NCI-H2196 treated with DMSO at 0.1 percent for 48 hours (cell line): ENCODE measurements at regions not wholly inside any gene's neighbourhood (a gene's known extent, or its start where the extent isn't known, plus 50 kb on each side); places are given as distances from the start of the nearest gene placed in this dataset.

ENCODE experiments used
- DNase-seq: peaks from one replicate; lab custom pipeline; 2025; ENCODE audit not compliant: unreplicated experiment; lab: John Stamatoyannopoulos, UW

DNA sequence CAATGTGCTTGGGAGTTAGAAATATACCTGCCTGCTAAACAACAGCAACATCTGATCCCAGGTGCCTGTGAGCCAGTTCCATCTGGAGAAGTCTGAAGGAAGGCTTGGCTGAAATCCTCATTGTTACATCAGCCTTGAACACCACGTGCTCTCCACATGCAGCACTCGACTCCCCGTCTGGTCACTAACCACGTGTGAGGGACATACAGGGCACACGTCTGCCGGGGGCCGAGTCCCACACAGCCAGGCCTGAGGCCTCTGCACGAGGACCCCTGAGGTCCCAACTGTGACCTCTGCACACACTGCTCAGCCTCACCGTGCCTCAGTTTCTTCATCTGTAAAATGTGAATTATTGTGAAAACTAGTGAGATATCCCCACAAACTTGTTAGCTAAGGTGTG is 236.5 kb upstream of the SALL3 start:
- DNase-seq = no peak

DNA sequence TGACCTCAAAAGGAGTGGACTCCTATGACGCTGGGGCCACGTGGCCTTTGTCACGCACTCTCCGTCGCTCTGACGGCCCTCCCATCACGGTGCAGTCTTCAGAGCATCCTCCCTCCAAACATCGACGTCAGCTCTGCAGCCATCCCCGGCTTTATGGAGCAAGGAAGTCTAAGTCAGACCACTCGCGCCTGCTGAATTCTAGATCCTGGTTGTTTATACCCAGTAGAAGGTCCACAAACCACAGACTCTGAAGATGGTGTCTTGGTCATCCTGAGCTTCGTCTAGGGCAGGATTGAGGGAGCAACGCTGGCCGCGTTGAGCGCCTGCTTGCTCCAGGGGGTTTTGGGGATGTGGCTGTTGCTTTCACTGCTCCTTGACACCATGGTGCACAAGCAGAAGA is 228.0 kb upstream of the SALL3 start:
- no peak for DNase-seq

DNA sequence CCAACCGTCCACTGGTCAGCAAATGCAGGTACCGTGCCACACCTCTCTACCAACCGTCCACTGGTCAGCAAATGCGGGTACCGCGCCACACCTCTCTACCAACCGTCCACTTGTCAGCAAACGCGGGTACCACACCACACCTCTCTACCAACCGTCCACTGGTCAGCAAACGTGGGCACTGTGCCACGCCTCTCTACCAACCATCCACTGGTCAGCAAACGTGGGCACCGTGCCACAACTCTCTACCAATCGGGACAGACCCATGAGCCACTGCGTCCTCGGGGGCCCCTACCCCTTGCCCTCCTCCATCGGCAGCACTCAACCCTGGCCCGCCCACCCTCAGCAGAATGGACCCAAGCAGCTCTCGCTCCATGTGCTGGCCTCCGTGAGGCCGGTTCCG is 226.4 kb upstream of the SALL3 start:
- no peak for DNase-seq

DNA sequence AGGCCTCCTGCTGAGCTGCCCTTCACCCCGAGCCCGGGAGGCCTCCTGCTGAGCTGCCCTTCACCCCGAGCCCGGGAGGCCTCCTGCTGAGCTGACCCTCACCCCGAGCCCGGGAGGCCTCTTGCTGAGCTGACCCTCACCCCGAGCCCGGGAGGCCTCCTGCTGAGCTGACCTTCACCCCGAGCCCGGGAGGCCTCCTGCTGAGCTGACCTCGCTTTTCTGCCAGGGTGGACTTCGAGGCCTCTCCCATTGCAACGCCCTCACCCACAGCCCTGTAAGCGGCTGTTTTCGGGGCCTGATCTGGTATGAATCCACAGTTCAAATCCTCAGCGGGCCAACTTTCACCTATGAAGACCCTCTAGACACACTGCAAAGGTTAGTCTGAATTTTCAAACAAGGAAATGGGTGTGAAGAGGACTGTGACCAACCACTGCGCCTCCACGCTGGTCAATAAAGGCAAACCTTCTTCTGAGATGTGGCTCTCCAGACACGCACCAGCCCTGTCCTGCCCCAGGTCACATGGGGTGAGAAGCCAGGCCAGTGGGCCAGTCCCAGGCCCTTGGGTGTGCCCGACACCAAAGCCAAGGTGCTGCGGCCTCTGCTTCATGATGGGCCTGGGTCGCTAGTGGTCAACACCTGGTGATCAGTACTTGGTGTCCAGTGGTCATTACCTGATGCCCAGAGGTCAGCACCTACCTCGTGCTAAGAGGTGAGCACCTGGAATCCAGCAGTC is 225.1 kb upstream of the SALL3 start:
- no peak for DNase-seq

DNA sequence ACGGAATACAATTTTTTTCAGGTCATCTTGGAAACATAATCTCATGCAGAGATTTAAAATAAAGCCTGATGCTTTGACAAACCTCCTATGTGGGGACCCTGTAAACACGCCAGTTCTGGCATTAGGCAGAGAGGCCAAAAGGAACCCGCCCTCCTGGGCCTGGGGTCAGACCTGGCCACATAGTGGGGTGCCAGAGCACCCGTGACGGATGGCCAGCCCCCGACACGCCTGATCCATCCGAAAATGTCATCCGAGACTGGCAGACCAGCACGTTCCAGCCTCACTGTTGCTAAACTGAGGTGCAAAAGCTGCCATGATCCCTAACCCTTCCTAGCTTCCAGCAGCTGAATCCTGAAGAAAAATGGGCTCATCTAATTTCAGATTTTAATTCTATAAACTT is 222.6 kb upstream of the SALL3 start:
- no peak for DNase-seq

DNA sequence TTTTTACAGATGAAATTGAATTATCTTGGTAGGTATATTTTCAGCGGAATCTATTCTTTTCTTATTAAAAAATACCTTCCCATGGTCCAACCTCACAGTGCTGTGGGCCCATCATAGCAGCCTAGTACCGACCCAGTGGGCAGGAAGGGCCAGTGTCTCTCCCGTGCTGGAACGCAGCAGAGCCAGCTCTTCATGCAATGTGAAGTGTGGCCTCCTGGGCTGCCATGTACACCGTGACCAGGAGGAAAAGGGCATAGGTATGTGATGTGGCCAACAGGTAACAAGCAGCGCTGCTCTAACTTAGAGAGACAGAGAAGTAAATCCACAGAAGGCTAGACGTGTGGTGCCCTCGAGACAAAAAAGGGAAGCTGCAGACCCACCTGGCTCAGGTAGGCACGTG is 221.1 kb upstream of the SALL3 start:
- no peak for DNase-seq

DNA sequence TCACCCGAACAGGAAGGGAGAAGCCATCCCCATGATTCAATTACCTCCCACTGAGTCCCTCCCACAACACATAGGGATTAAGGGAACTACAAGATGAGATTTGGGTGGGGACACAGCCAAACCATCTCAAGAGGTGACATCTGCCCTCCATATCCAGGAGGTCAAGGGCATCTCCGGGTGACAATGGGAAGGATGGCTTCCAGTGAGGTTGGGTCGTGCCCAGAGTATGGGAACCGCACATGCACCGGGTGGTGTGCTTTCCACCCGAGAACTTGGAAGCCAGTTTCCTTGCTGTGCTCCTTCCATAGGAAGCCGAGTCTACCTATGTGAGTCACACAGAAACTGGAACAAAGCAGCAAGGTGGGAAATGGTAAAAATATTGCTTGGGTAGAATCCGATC is 216.9 kb upstream of the SALL3 start:
- DNase-seq = no peak

DNA sequence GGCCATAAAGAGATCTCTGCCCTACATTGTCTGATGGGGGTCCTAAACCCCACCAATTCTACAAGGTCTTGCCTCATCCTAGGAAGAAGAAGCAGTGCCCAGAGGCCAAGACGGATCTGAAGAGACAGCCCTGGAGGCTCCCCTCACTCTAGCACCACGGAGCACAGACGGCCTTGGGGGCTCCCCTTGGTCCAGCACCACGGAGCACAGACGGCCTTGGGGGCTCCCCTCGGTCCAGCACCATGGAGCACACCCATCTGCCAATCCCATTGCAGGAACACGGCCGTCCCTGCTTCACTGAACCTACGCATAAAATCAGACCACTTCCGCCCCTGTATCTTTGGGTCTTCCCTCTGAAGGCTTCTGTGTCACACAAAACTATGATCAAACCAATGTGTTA is 215.1 kb upstream of the SALL3 start:
- no peak for DNase-seq

DNA sequence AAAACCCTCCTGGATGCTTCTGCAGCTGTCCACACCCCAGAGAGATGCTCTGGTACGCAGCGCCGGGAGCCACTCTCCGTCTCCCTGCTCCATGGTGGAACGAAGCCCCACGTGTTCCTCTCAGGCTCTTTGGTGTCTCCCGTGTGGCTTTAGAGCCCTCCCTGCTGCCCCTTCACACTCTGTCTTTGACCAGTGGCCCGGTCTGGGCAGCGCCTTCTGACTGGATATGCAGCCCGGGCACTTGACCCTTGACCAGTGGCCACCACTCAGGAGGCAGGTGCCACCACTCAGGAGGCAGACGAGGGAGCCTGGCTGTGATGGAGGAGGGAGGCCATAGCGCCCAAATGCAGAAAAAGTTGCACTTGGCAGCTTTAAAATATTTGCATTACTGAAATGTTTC is 214.5 kb upstream of the SALL3 start:
- no peak for DNase-seq

DNA sequence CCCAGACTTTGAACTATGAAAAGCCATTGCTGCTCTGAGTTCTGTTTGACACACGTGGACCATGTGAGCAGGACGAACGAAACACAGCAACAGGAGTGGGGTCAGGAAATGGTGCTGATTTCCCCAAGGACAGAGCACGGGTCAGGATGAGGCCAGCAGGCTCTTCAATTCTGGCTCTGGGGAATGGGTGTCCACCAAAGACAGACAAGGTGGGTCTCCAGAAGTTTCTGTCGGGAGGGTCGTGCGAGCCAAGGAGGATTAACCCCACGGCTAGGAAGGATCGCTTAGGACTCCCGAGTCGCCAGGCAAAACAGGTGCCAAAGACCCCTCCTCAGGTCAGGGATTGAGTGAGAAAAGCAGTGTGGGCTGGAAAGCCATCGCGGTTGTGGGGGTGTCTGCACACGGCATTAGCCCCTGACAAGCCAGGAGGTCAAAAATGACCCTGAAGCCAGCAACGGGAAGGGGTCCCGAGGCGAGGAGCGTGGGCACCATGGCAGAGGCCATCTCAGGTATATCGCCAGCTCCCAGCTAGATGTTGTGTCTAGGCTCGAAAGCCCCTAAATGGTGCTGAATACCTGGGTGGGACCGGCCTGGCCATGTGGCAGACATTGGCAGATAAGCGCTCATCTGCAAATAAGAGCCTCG is 213.9 kb upstream of the SALL3 start:
- no peak for DNase-seq

DNA sequence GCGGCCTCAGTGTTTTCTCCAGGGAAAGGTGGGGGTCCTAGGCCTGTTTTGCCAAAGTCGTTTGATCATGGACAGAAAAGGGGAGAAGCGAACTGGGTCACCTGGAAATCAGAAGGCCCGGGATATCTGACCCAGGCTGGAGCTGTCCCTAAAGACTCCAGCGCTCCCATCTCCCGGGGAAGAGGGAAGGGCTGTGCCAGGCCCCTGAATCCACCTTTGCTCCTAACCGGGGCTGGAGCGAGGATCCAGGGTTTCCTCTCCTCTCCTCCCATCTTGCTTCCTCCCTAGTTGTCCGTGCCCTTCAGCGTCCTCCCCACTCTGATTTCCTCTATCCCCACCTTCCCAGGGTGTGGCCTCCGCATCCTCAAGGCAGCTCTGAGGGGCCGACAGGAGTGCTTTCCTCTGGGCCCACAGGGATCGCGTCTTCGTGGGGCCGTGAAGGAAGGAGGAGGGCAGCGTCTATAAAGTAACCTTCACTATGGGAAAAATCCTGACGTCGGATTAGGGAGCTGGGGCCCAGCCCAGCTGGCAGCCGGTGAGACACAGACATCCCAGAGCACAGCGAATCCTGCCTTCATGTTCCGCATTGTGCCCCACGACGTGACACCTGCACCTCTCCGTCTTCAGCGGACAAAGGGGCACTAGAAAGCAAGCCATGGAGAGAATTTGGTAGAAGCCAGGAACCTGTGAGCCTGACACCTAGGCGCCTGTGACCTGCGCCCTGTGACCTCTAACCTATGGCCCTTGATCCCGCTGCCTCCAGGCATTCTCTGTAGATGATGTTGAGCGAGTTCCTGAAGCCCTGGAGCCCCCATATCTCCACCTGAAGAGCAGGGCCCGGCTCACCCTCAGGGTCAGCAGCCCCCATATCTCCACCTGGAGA is 212.7 kb upstream of the SALL3 start:
- DNase-seq = no peak

DNA sequence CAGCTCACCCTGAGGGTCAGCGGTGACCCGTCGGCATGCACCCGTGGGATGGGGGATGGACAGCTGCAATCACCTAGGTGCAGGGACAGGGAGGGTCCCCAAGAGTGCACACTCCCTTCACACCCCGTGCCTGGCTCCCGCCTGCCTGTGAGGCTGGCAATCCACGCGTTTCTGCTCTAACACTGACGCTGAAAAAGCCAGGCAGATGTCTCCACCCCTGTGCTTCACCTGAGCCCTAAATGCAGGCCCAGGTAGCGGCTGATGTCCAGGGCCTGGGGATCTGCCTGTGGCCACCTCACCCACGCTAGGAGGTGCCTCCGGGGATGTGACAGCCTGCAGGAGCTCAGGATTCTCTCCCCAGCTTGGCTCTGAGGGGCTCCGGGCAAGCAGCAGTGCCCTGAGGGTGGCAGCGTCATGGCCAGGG is 212.0 kb upstream of the SALL3 start:
- no peak for DNase-seq

DNA sequence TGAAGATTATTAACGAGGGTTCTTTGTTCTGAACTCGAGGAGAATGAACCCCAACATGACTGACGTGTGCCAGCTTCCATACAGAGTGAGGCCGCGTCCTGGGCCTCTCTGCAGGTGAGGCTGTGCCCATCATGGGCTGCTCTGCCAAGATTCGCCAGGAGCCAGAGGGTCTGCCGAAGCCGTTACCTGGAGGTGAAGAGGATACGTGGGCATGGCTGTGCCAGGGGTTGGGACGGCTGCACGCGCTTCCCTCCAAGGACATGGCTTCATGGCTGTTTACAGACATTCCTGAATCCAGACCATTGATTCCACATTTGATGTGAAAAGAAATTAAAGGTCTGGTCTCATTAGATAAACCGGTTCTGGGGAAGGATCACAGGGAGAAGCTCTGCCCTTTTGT is 211.4 kb upstream of the SALL3 start:
- DNase-seq = no peak

DNA sequence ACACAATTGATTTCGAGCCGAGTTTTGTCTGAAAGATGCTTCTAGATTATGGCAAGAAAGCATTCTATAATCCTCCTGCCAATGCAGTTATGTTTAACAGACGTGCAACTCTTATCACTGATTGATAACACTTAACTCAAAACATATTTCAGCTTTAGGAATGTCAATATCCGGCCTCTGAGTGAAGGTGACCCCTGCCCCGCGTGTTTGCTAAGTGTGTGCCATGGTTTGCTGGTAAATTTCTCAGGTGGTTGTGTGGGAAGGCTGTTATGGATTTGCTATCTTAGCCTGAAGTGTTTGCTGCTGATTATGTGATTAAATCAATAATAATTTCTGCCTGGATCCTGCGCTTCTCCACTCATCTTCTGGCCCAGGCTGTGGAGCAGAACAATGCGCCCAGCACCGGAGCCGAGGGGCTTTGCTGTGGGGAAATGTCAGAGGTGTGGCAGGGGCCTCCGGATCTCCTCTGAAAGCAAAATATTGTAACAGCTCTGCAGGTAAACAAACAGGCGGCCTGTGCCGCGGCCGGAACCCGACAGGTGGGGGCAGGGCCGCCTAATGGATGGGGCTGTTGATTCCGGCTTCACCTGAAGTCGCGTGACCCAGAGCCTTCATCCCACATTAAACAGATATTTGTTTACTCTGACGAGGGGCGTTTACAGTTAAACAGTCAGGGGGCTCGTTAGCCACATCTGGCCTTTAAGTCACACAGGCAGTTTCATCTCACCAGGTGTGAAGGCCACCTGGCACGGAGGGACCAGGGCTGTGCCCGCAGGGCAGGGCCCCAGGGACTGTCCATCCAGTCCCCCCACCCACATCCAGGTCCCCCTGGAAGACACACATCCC is 210.7 kb upstream of the SALL3 start:
- no peak for DNase-seq

DNA sequence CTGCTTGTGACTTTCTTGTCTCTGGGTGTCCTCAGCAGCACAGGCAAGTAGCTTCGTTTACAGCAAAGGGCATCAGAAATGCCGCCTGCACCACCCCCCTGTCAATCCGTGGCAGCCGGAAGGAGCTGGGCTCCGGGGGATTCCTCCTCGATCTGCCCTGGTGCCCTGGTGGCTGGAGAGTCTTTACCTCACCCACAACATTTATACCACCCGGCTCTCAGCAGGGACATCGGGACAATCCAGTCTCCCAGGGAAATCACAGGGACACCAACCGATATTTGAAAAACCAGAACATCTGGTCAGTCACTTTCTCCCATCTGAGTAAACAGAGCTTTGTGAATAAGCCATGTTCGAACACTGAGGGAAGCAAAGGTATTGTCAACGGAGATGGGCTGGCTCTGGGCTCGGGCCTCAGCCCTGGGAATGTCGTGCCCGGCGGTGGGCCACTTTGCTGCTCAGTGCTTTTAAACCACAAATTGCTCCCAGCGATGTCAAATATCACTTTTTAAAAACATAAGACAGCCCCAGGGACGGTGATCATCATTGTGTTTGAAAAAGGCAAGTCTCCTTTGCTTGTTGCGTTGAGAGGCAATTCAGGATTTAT is 210.0 kb upstream of the SALL3 start:
- DNase-seq = no peak

DNA sequence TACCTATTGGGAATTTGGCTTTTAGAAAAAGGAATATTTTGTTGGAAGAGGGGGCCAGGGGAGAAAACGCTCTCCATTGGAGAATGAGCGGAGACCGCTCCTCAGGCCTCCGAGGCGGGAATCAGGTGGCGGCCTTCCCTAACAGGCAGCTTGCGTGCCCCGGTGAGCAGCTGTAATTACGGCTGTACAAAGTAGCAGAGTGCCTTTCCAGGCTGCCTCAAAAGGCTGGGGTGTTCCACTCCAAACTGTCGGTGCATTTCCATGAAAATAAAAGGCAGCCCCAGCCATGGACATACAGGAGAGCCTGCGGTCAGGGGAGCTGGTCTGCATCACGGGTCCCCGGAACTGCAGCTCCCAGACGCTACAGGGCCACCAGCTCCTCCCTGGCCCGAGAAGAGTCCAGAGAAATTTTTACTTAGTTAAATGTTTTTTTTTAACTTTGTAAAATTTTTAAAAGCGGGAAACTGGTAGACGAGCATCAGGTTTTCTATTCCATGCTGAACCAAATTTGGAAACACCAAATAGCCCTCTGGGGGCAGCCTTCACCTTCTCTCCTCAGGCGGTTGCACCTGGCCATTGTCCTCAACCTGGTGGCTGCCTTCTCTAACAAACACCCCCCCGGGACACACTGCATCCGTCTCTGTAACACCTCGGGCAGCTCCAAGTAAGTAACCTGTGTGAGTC is 209.3 kb upstream of the SALL3 start:
- no peak for DNase-seq

DNA sequence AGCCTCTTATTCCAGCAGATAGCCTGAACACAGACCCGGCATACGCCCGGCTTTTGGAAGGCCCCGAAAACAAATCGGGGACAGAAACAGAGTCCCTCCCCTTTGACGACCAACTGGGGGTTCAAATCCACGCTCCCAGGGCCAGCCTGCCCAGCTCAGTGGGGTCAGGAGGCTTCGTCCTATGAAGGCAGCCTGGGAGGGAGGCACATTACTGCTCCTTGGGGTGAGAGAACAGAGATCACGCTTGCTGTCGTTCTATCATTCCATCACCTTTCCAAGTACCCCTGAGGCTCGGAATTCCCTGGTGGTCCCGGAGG is 208.8 kb upstream of the SALL3 start:
- no peak for DNase-seq

DNA sequence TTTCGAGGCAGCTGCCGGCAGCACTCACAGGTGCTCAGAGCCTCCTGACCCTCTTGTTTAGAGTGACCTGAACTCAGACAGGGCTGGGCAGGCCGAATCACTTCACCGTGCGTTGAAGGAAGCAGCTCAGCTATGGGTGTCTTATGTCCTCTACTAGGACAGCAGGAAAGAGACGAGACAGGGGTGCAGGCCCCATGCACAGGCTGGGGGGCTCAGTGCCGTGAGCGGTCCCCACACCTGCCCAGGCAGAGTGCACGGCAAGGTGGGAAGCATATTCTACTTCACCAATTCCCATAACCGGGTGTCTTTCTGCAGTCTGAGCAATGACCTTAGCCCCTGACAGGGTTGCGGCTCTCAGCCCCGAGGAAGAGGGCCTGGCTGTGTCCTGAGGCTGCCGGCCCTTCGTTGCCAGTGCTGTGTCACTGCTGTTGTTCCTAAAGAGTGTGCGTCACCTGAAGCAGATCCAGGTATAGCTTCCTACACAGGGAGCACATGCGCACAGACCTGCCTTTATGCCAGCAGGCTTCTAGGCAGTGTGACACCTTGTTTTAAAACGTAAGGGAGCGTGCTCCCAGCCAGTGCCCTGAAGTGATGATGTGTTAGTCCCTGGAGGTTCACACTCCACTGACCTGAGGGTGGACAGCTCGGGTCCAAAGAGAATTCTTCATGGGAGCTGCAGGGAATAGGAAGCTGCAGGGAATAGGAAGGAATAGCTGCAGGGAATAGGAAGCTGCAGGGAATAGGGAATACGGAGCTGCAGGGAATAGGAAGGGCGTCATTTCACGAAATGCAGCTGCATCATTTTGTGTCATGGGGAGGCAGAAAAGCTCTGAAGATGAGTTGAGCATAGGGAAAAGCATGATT is 207.9 kb upstream of the SALL3 start:
- DNase-seq = no peak
